H1 (cell line): ENCODE measurements at regions not wholly inside any gene's neighbourhood (a gene's known extent, or its start where the extent isn't known, plus 50 kb on each side); places are given as distances from the start of the nearest gene placed in this dataset.

Experiments
- CTCF ChIA-PET: fragments of 300-600 bp; sonication (Branson Sonifier 250); formaldehyde crosslinking; loops from one replicate; lab custom pipeline; 2021; ENCODE audit not compliant: partially characterized antibody; lab: Charles Lee
- POLR2A ChIA-PET: fragments of 300-600 bp; sonication (Branson Sonifier 250); formaldehyde crosslinking; loops from one replicate; lab custom pipeline; 2021; ENCODE audit warnings: inconsistent platforms; ENCODE audit not compliant: partially characterized antibody; lab: Charles Lee
- DNase-seq, 2 experiments: peaks; one replicate each; pipeline versions ENCODE4 v3.0.0 to v3.0.0-alpha.2; 2010 to 2022; ENCODE audit warnings: low spot score in 2 of 2, low read depth in 1 of 2, mixed read lengths in 1 of 2
- FAIRE-seq: peaks from 2 replicates; lab custom pipeline; 2011; peaks lifted over from hg19 to GRCh38; lab: Jason Lieb, UNC
- H2AFZ ChIP-seq: 2 replicates; pipeline ENCODE4 v1.8.1; 2012; ENCODE audit warnings: low read length, inconsistent platforms
- H2AK5ac ChIP-seq: 2 replicates; pipeline ENCODE4 v1.6.1; 2013; ENCODE audit warnings: low read depth, low read length
- H2BK120ac ChIP-seq: replicated peaks from 2 replicates; pipeline ENCODE3; 2013; ENCODE audit warnings: low read depth, low read length, inconsistent platforms
- H2BK12ac ChIP-seq: 2 replicates; pipeline ENCODE4 v1.6.1; 2013; ENCODE audit warnings: low read depth, low read length
- H2BK15ac ChIP-seq: 2 replicates; pipeline ENCODE4 v1.6.1; 2013; ENCODE audit warnings: low read length
- H2BK20ac ChIP-seq: 2 replicates; pipeline ENCODE4 v1.6.1; 2013; ENCODE audit warnings: low read length
- H2BK5ac ChIP-seq: 2 replicates; pipeline ENCODE4 v1.6.1; 2013; ENCODE audit warnings: low read depth, low read length
- H3K14ac ChIP-seq: 2 replicates; pipeline ENCODE4 v1.6.1; 2013; ENCODE audit warnings: inconsistent platforms; ENCODE audit not compliant: insufficient read length
- H3K18ac ChIP-seq: 2 replicates; pipeline ENCODE4 v1.6.1; 2013; ENCODE audit warnings: low read length; ENCODE audit errors: extremely low read depth
- H3K23ac ChIP-seq: 2 replicates; pipeline ENCODE4 v1.6.1; 2013; ENCODE audit warnings: inconsistent platforms; ENCODE audit not compliant: insufficient read length
- H3K23me2 ChIP-seq: 2 replicates; pipeline ENCODE4 v1.6.1; 2013; ENCODE audit warnings: low read depth, low read length
- H3K27ac ChIP-seq: 2 replicates; pipeline ENCODE4 v1.6.1; 2011; ENCODE audit warnings: low read depth, low read length, inconsistent platforms
- H3K27me3 ChIP-seq, 4 experiments: replicated peaks in 1 of 4; 1 replicate in 1 of 4; 2 replicates in 3 of 4; pipeline versions ENCODE4 v1.6.1 to v1.8.1; 2011 to 2013; ENCODE audit warnings: low read length in 3 of 4, mild to moderate bottlenecking in 3 of 4, inconsistent platforms in 2 of 4, mixed read lengths in 2 of 4, moderate library complexity in 1 of 4; ENCODE audit not compliant: control insufficient read depth in 3 of 4, insufficient read depth in 3 of 4; ENCODE audit errors: extremely low read depth in 1 of 4
- H3K36me3 ChIP-seq, 4 experiments: 2 replicates each; pipeline versions ENCODE4 v1.6.1 to v1.8.1; 2011 to 2013; ENCODE audit warnings: mild to moderate bottlenecking in 4 of 4, low read length in 3 of 4, moderate library complexity in 2 of 4, control low read depth in 1 of 4, inconsistent platforms in 1 of 4; ENCODE audit not compliant: insufficient read depth in 4 of 4, control insufficient read depth in 2 of 4
- H3K4ac ChIP-seq: replicated peaks from 2 replicates; pipeline ENCODE3; 2013; ENCODE audit warnings: low read length, low read depth, mixed read lengths, inconsistent platforms; ENCODE audit not compliant: insufficient read length
- H3K4me1 ChIP-seq, 4 experiments: replicated peaks in 1 of 4; 1 replicate in 1 of 4; 2 replicates in 3 of 4; pipeline versions ENCODE4 v1.6.1 to v1.8.1; 2011 to 2013; ENCODE audit warnings: low read length in 3 of 4, inconsistent platforms in 2 of 4, mixed read lengths in 1 of 4; ENCODE audit not compliant: insufficient read depth in 4 of 4, control insufficient read depth in 3 of 4
- H3K4me2 ChIP-seq, 2 experiments: 2 replicates each; pipeline versions ENCODE4 v1.6.1 to v1.8.1; 2011 to 2013; ENCODE audit warnings: low read depth in 2 of 2, low read length in 2 of 2, control low read depth in 1 of 2, inconsistent platforms in 1 of 2, mild to moderate bottlenecking in 1 of 2; ENCODE audit not compliant: insufficient read depth in 1 of 2
- H3K4me3 ChIP-seq, 4 experiments: fragments of 200-600, 300-600 bp in 1 of 4; sonication (generic), shearing (Covaris generic), sonication (Bioruptor Twin) in 1 of 4; 2 replicates each; pipeline versions ENCODE4 v1.5.1 to v1.8.1; 2011 to 2016; ENCODE audit warnings: low read length in 4 of 4, low read depth in 3 of 4, control low read depth in 2 of 4, inconsistent platforms in 2 of 4, mild to moderate bottlenecking in 2 of 4, mixed read lengths in 1 of 4, moderate library complexity in 1 of 4; ENCODE audit not compliant: insufficient read depth in 2 of 4; ENCODE audit errors: extremely low read depth in 1 of 4
- H3K56ac ChIP-seq: replicated peaks from 2 replicates; pipeline ENCODE3; 2013; ENCODE audit warnings: low read depth, mild to moderate bottlenecking, mixed read lengths, low read length, inconsistent platforms; ENCODE audit not compliant: insufficient read length
- H3K79me1 ChIP-seq: 2 replicates; pipeline ENCODE4 v1.6.1; 2013; ENCODE audit warnings: low read depth, low read length, control low read depth
- H3K79me2 ChIP-seq, 2 experiments: 2 replicates each; pipeline versions ENCODE4 v1.6.1 to v1.8.1; 2012 to 2013; ENCODE audit warnings: low read length in 2 of 2, mild to moderate bottlenecking in 2 of 2, inconsistent platforms in 1 of 2; ENCODE audit not compliant: insufficient read depth in 2 of 2, control insufficient read depth in 1 of 2
- H3K9ac ChIP-seq, 4 experiments: replicated peaks in 1 of 4; 1 replicate in 1 of 4; 2 replicates in 3 of 4; pipeline versions ENCODE4 v1.6.1 to v1.8.1; 2011 to 2013; ENCODE audit warnings: low read depth in 3 of 4, low read length in 3 of 4, control low read depth in 2 of 4, mild to moderate bottlenecking in 2 of 4, moderate library complexity in 2 of 4, inconsistent platforms in 1 of 4; ENCODE audit errors: extremely low read depth in 1 of 4
- H3K9me3 ChIP-seq, 2 experiments: 2 replicates each; pipeline versions ENCODE4 v1.6.1 to v1.8.1; 2012 to 2013; ENCODE audit warnings: mild to moderate bottlenecking in 2 of 2, moderate library complexity in 2 of 2, control low read depth in 1 of 2, inconsistent platforms in 1 of 2, low read depth in 1 of 2, low read length in 1 of 2, mixed read lengths in 1 of 2; ENCODE audit not compliant: insufficient read depth in 2 of 2
- H4K20me1 ChIP-seq, 2 experiments: replicated peaks in 1 of 2; 2 replicates each; pipeline versions ENCODE3 to v1.8.1; 2011 to 2013; ENCODE audit warnings: inconsistent platforms in 2 of 2, low read length in 2 of 2, mild to moderate bottlenecking in 1 of 2; ENCODE audit not compliant: insufficient read depth in 2 of 2, control insufficient read depth in 1 of 2
- H4K5ac ChIP-seq: 2 replicates; pipeline ENCODE4 v1.6.1; 2013; ENCODE audit warnings: low read length, low read depth, mixed read lengths, inconsistent platforms; ENCODE audit not compliant: insufficient read length
- H4K8ac ChIP-seq: 2 replicates; pipeline ENCODE4 v1.8.0; 2013; ENCODE audit warnings: mild to moderate bottlenecking, moderate library complexity, low read length, inconsistent platforms; ENCODE audit not compliant: insufficient read depth; ENCODE audit errors: extremely low read depth
- H4K91ac ChIP-seq: replicated peaks from 2 replicates; pipeline ENCODE3; 2013; ENCODE audit warnings: low read length, mixed read lengths, inconsistent platforms; ENCODE audit not compliant: insufficient read length
- RAD21 ChIP-seq, 2 experiments: IDR thresholded peaks in 1 of 2; conservative IDR thresholded peaks in 1 of 2; 2 replicates each; pipeline ENCODE4 v1.6.1; 2011; ENCODE audit warnings: low read depth in 2 of 2, low read length in 2 of 2, improper control_type of control experiment in 1 of 2, inconsistent platforms in 1 of 2, mild to moderate bottlenecking in 1 of 2, moderate library complexity in 1 of 2
- RBBP5 ChIP-seq: IDR thresholded peaks from 2 replicates; pipeline ENCODE4 v1.7.1; 2012; ENCODE audit warnings: low read depth, mild to moderate bottlenecking, inconsistent platforms, low read length, moderate library complexity, borderline replicate concordance
- SP2 ChIP-seq: IDR thresholded peaks from 2 replicates; pipeline ENCODE4 v1.6.1; 2012; ENCODE audit warnings: mild to moderate bottlenecking, low read length, inconsistent platforms
- SRF ChIP-seq: IDR thresholded peaks from 2 replicates; pipeline ENCODE4 v1.6.1; 2011; ENCODE audit warnings: mild to moderate bottlenecking, low read depth, low read length, moderate library complexity
- TBP ChIP-seq: IDR thresholded peaks from 2 replicates; pipeline ENCODE4 v1.6.1; 2011; ENCODE audit warnings: low read depth, low read length, improper control_type of control experiment
- WGBS, 2 experiments: shearing (Covaris generic) in 1 of 2; methylation state at CpG; one replicate each; pipeline versions ENCODE4 v1.1.6 to v1.1.7; 2013 to 2015; ENCODE audit warnings: low lambda C conversion rate in 2 of 2, mixed read lengths in 2 of 2, inconsistent platforms in 1 of 2, low coverage in 1 of 2, missing lambda C conversion rate in 1 of 2; ENCODE audit not compliant: insufficient replicate concordance in 2 of 2, insufficient coverage in 1 of 2, insufficient read length in 1 of 2; ENCODE audit errors: extremely low coverage in 1 of 2, missing lambda C conversion rate in 1 of 2; 5-methylcytosine and 5-hydroxymethylcytosine counted together
- TF ChIP-seq, protein P1 (sequence below): IDR thresholded peaks from 2 replicates; pipeline ENCODE4 v1.6.1; 2012; ENCODE audit warnings: inconsistent platforms

DNA sequence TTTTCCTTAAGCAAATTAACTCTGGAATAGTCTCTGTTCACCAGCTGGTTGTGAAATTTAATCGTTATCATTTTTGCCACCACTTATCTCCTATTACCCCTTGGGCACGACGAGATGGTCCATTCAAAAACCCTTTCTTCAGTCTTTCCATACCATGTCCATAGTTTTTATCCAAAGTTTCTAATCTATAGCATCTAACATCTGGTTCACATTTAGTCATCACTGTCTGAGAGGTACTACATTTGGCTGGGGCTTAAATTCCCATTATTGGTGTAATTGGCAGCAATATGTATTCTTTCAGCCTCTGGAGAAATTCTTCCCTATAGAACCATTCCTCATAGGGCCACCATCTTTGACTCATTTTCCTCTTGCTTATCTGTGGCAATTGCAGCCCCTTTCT lies 163.5 kb downstream of the CCER1 start:
- CTCF ChIA-PET, result no interaction called here
- H2BK5ac ChIP-seq, result no peak overlapping the region
- H2AFZ ChIP-seq, result no peak overlapping the region
- H2AK5ac ChIP-seq, result no peak overlapping the region
- H2BK120ac ChIP-seq, result no peak overlapping the region
- FAIRE-seq, result no peak
- no peak overlapping the region for H4K8ac ChIP-seq
- no peak for TF ChIP-seq TBP
- TF ChIP-seq SRF, result no peak
- TF ChIP-seq, protein P1, sequence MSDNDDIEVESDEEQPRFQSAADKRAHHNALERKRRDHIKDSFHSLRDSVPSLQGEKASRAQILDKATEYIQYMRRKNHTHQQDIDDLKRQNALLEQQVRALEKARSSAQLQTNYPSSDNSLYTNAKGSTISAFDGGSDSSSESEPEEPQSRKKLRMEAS, result no peak
- TF ChIP-seq RAD21 (IDR thresholded peaks at IDR 0.05 in 1 of 2, conservative IDR thresholded peaks at IDR 0.05 in 1 of 2; ENCODE audit: low read depth in 2 of 2, low read length in 2 of 2), result no peak
- TF ChIP-seq SP2, result no peak
- no peak for TF ChIP-seq RBBP5
- TF ChIP-seq, all 59 proteins: peak for 0
- Histone ChIP-seq H2BK12ac (no peak overlapping the region), H3K4me2 (no peak overlapping the region), H2BK20ac (no peak overlapping the region), H3K27ac (no peak overlapping the region), H3K56ac (no peak overlapping the region), H3K14ac (no peak overlapping the region), H4K91ac (no peak overlapping the region), H3K36me3 (no peaks in the 10 kb centered on the region), H3K9ac (no peak overlapping the region), H4K5ac (no peak overlapping the region), H3K4me1 (no peaks in the 10 kb centered on the region), H3K4me3 (no peak overlapping the region), H2BK15ac (no peak overlapping the region), H3K27me3 (no peaks in the 10 kb centered on the region), H3K79me1 (no peaks in the 10 kb centered on the region), H3K79me2 (no peaks in the 10 kb centered on the region), H3K23ac (no peak overlapping the region), H4K20me1 (no peaks in the 10 kb centered on the region), H3K18ac (no peak overlapping the region), H3K9me3 (no peaks in the 10 kb centered on the region), H3K4ac (no peak overlapping the region), H3K23me2 (no peaks in the 10 kb centered on the region)
- 93% methylated on average over 3 of the region's 3 CpGs; no CpG with 5 or more reads in 1 of the 2 experiments for WGBS, 2 experiments
- POLR2A ChIA-PET, result no interaction called here
- DNase-seq, result no peak
